ENCODE measurements at regions not wholly inside any gene's neighbourhood (a gene's known extent, or its start where the extent isn't known, plus 50 kb on each side); places are given as distances from the start of the nearest gene placed in this dataset.

GRCh38 chr5:84578226-84578625, 193.5 kb upstream of the EDIL3 start:
- no peaks in the 10 kb centered on the region for H3K4me1 ChIP-seq
- DNase-seq: no peak
- no peaks in the 10 kb centered on the region for H3K27me3 ChIP-seq
- H3K9me3 ChIP-seq: no peaks in the 10 kb centered on the region
- TF ChIP-seq CTCF (IDR thresholded peaks at IDR 0.05): no peak
- H3K27ac ChIP-seq: no peak overlapping the region
- ATAC-seq: no peak
- intact Hi-C loops (cut with DNase I): no loop called here
- no peak overlapping the region for H3K4me3 ChIP-seq
- no peaks in the 10 kb centered on the region for H3K36me3 ChIP-seq
- 85 to 86% methylated on average over 5 of the region's 5 CpGs for WGBS, 2 donors

- Histone ChIP-seq H3K27ac (no peak overlapping the region), H3K9me3 (no peaks in the 10 kb centered on the region), H3K36me3 (no peaks in the 10 kb centered on the region), H3K4me3 (no peak overlapping the region), H3K4me1 (peaks cover 0 to 3% (median 0%) of the 10 kb centered on the region in 9 donors), H3K27me3 (no peaks in the 10 kb centered on the region)
- DNase-seq: no peak
- TF ChIP-seq CTCF (IDR thresholded peaks at IDR 0.05): no peak
- intact Hi-C loops (cut with DNase I): no loop called here
- WGBS, 2 donors: 81 to 85% methylated on average over 3 of the region's 3 CpGs
- ATAC-seq: no peak
Measured at GRCh38 chr5:84573017-84573712, 188.5 kb upstream of the EDIL3 start.

DNA sequence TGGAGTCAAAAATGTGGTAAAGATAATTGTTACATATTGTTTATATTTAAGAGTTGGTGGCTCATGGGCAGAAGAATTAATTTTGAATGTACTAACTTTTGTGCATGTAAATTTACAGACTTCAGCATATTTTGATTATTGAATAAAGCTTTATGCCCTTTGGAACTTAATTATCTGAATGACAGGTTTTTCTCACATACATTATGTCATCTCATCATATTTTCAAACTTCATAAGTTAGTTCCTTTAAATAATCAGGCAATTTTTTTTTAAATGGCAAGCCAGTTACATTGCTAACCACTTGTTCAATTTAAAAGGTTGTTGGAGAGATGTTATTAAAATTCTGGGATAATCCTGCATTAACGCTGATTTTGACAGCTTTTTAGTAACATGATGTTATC, 184.6 kb upstream of the EDIL3 start:
- H3K4me3 ChIP-seq: no peak overlapping the region
- 87 to 92% methylated on average over 1 of the region's 1 CpG for WGBS, 2 donors
- no peak overlapping the region for H3K27ac ChIP-seq
- no peaks in the 10 kb centered on the region for H3K9me3 ChIP-seq
- no peak for TF ChIP-seq CTCF (IDR thresholded peaks at IDR 0.05)
- peaks cover 0 to 5% (median 0%) of the 10 kb centered on the region in 9 donors for H3K4me1 ChIP-seq
- H3K36me3 ChIP-seq: no peaks in the 10 kb centered on the region
- intact Hi-C loops (cut with DNase I): no loop called here
- no peaks in the 10 kb centered on the region for H3K27me3 ChIP-seq
- ATAC-seq (no peak), DNase-seq (no peak)

DNA sequence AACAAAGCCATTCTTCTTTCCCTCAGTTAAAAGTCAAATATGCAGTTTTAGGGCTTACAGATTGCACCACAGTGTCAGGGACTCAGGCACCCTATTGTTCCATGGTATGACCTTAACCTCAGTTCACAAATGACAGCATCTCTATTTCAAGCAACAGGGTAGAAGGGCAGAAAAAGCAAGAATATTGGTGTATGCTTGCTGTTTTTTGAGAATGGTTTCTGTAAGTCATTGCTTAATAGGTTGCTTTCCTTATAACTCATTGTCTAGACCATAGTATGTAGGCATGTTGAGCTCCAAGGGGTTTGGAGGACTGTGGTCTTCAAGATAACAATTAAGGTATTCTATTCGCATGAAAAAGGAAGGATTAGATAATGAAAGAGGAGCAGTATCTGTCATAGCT, 183.5 kb upstream of the EDIL3 start:
- no peaks in the 10 kb centered on the region for H3K9me3 ChIP-seq
- no peak overlapping the region for H3K27ac ChIP-seq
- no peaks in the 10 kb centered on the region for H3K27me3 ChIP-seq
- H3K36me3 ChIP-seq: no peaks in the 10 kb centered on the region
- DNase-seq (no peak), ATAC-seq (no peak)
- no peak overlapping the region for H3K4me3 ChIP-seq
- TF ChIP-seq CTCF (IDR thresholded peaks at IDR 0.05): no peak
- WGBS, 2 donors: 23 to 26% methylated on average over 1 of the region's 1 CpG
- intact Hi-C loops (cut with DNase I): no loop called here
- H3K4me1 ChIP-seq: peaks cover 0 to 5% (median 0%) of the 10 kb centered on the region in 9 donors
